GM12801 (cell line): ENCODE measurements at regions not wholly inside any gene's neighbourhood (a gene's known extent, or its start where the extent isn't known, plus 50 kb on each side); places are given as distances from the start of the nearest gene placed in this dataset.

Source experiments
- CTCF ChIP-seq: IDR thresholded peaks from one replicate; pipeline ENCODE4 v1.5.1; 2011; ENCODE audit warnings: control low read depth; ENCODE audit not compliant: insufficient read length; ENCODE audit errors: extremely low read depth

GRCh38 chr2:198374375-198375082, 570.1 kb downstream of the PLCL1 start:
- TF ChIP-seq CTCF = no peak

GRCh38 chr2:198371921-198372543, 567.6 kb downstream of the PLCL1 start:
- TF ChIP-seq CTCF = no peak

- TF ChIP-seq CTCF = no peak
Observed at GRCh38 chr2:198371329-198371728, 566.9 kb downstream of the PLCL1 start.

GRCh38 chr2:198368089-198368488, 563.7 kb downstream of the PLCL1 start:
- TF ChIP-seq CTCF = no peak

- no peak for TF ChIP-seq CTCF
Observed at GRCh38 chr2:198362740-198363139, 558.3 kb downstream of the PLCL1 start.

GRCh38 chr2:198359308-198359707, 554.9 kb downstream of the PLCL1 start:
- TF ChIP-seq CTCF = no peak

GRCh38 chr2:198356157-198356556, 551.8 kb downstream of the PLCL1 start:
- no peak for TF ChIP-seq CTCF
